ENCODE measurements at regions not wholly inside any gene's neighbourhood (a gene's known extent, or its start where the extent isn't known, plus 50 kb on each side); places are given as distances from the start of the nearest gene placed in this dataset.

- Histone ChIP-seq H3K4me3 (no peak overlapping the region), H3K9me3 (no peaks in the 10 kb centered on the region), H3K27me3 (no peaks in the 10 kb centered on the region), H3K36me3 (no peaks in the 10 kb centered on the region), H3K27ac (no peak overlapping the region), H3K4me1 (no peaks in the 10 kb centered on the region)
- DNase-seq = no peak
- TF ChIP-seq POLR2A (IDR thresholded peaks at IDR 0.05) = no peak
- TF ChIP-seq CTCF (IDR thresholded peaks at IDR 0.05) = no peak
Measured at GRCh38 chr2:52861596-52861995, 906.0 kb upstream of the CHAC2 start.

GRCh38 chr2:52859065-52859464 lies 908.5 kb upstream of the CHAC2 start:
- Histone ChIP-seq H3K9me3 (no peaks in the 10 kb centered on the region), H3K4me3 (no peak overlapping the region), H3K4me1 (no peaks in the 10 kb centered on the region), H3K36me3 (no peaks in the 10 kb centered on the region), H3K27ac (no peak overlapping the region), H3K27me3 (no peaks in the 10 kb centered on the region)
- DNase-seq = no peak
- TF ChIP-seq CTCF (IDR thresholded peaks at IDR 0.05) = no peak
- no peak for TF ChIP-seq POLR2A (IDR thresholded peaks at IDR 0.05)

- Histone ChIP-seq H3K4me3 (no peak overlapping the region), H3K36me3 (no peaks in the 10 kb centered on the region), H3K4me1 (no peaks in the 10 kb centered on the region), H3K27me3 (no peaks in the 10 kb centered on the region), H3K9me3 (no peaks in the 10 kb centered on the region), H3K27ac (no peak overlapping the region)
- TF ChIP-seq POLR2A (IDR thresholded peaks at IDR 0.05) (no peak), CTCF (IDR thresholded peaks at IDR 0.05) (no peak)
- DNase-seq = no peak
Measured at GRCh38 chr2:52857722-52858121, 909.9 kb upstream of the CHAC2 start.

GRCh38 chr2:52852006-52852405 lies 915.6 kb upstream of the CHAC2 start:
- H3K36me3 ChIP-seq = no peaks in the 10 kb centered on the region
- no peak for DNase-seq
- H3K27ac ChIP-seq = no peak overlapping the region
- H3K9me3 ChIP-seq = no peaks in the 10 kb centered on the region
- TF ChIP-seq POLR2A (IDR thresholded peaks at IDR 0.05) (no peak), CTCF (IDR thresholded peaks at IDR 0.05) (no peak)
- H3K27me3 ChIP-seq = no peaks in the 10 kb centered on the region
- H3K4me3 ChIP-seq = no peak overlapping the region
- no peaks in the 10 kb centered on the region for H3K4me1 ChIP-seq

GRCh38 chr2:52844701-52845423 lies 922.7 kb upstream of the CHAC2 start:
- H3K36me3 ChIP-seq = no peaks in the 10 kb centered on the region
- no peaks in the 10 kb centered on the region for H3K9me3 ChIP-seq
- TF ChIP-seq POLR2A (IDR thresholded peaks at IDR 0.05) (no peak), CTCF (IDR thresholded peaks at IDR 0.05) (no peak)
- H3K27ac ChIP-seq = no peak overlapping the region
- DNase-seq = no peak
- no peaks in the 10 kb centered on the region for H3K27me3 ChIP-seq
- H3K4me1 ChIP-seq = no peaks in the 10 kb centered on the region
- no peak overlapping the region for H3K4me3 ChIP-seq

GRCh38 chr2:52835909-52836308 lies 931.7 kb upstream of the CHAC2 start:
- H3K4me3 ChIP-seq = no peak overlapping the region
- H3K9me3 ChIP-seq = no peaks in the 10 kb centered on the region
- no peak overlapping the region for H3K27ac ChIP-seq
- H3K4me1 ChIP-seq = no peaks in the 10 kb centered on the region
- no peaks in the 10 kb centered on the region for H3K27me3 ChIP-seq
- no peaks in the 10 kb centered on the region for H3K36me3 ChIP-seq
- TF ChIP-seq POLR2A (IDR thresholded peaks at IDR 0.05) (no peak), CTCF (IDR thresholded peaks at IDR 0.05) (no peak)
- no peak for DNase-seq

Measured in Peyer's patch (tissue), 4 donors.